ENCODE measurements at regions not wholly inside any gene's neighbourhood (a gene's known extent, or its start where the extent isn't known, plus 50 kb on each side); places are given as distances from the start of the nearest gene placed in this dataset.

GRCh38 chr2:11030036-11030435 is 118.3 kb downstream of the KCNF1 start:
- no peak for FAIRE-seq
- TF ChIP-seq TAF1 (IDR thresholded peaks at IDR 0.05; ENCODE audit: low read depth, low read length) (no peak), PAX5 (IDR thresholded peaks at IDR 0.05; ENCODE audit: insufficient read depth, low read length, severe bottlenecking) (no peak), POLR2A (IDR thresholded peaks at IDR 0.05; ENCODE audit: low read depth, low read length) (no peak), POLR2AphosphoS5 (IDR thresholded peaks at IDR 0.05; ENCODE audit: low read depth, low read length) (no peak), SPI1 (IDR thresholded peaks at IDR 0.05; ENCODE audit: low read depth, low read length) (no peak), POU2F2 (IDR thresholded peaks at IDR 0.05; ENCODE audit: low read depth, low read length) (no peak)

GRCh38 chr2:11030909-11031308 is 119.2 kb downstream of the KCNF1 start:
- FAIRE-seq, result no peak

More at GRCh38 chr2:11030036-11030435, 118.3 kb downstream of the KCNF1 start:
- no peak for DNase-seq (ENCODE audit: insufficient read length, low spot score)

GRCh38 chr2:11031876-11032275 is 120.1 kb downstream of the KCNF1 start:
- DNase-seq (ENCODE audit: insufficient read length, low spot score), result no peak
- TF ChIP-seq SPI1 (IDR thresholded peaks at IDR 0.05; ENCODE audit: low read depth, low read length), result no peak
- TF ChIP-seq POLR2A (IDR thresholded peaks at IDR 0.05; ENCODE audit: low read depth, low read length), result no peak
- TF ChIP-seq POU2F2 (IDR thresholded peaks at IDR 0.05; ENCODE audit: low read depth, low read length), result no peak
- no peak for TF ChIP-seq PAX5 (IDR thresholded peaks at IDR 0.05; ENCODE audit: insufficient read depth, low read length, severe bottlenecking)
- no peak for TF ChIP-seq TAF1 (IDR thresholded peaks at IDR 0.05; ENCODE audit: low read depth, low read length)
- no peak for FAIRE-seq

More at GRCh38 chr2:11030909-11031308, 119.2 kb downstream of the KCNF1 start:
- no peak for TF ChIP-seq TAF1 (IDR thresholded peaks at IDR 0.05; ENCODE audit: low read depth, low read length)
- no peak for TF ChIP-seq POLR2AphosphoS5 (IDR thresholded peaks at IDR 0.05; ENCODE audit: low read depth, low read length)
- no peak for TF ChIP-seq PAX5 (IDR thresholded peaks at IDR 0.05; ENCODE audit: insufficient read depth, low read length, severe bottlenecking)
- no peak for TF ChIP-seq SPI1 (IDR thresholded peaks at IDR 0.05; ENCODE audit: low read depth, low read length)
- TF ChIP-seq POLR2A (IDR thresholded peaks at IDR 0.05; ENCODE audit: low read depth, low read length), result no peak
- no peak for TF ChIP-seq POU2F2 (IDR thresholded peaks at IDR 0.05; ENCODE audit: low read depth, low read length)
- no peak for DNase-seq (ENCODE audit: insufficient read length, low spot score)

- DNase-seq (ENCODE audit: insufficient read length, low spot score) (no peak), FAIRE-seq (no peak)
- TF ChIP-seq SPI1 (IDR thresholded peaks at IDR 0.05; ENCODE audit: low read depth, low read length), result no peak
- TF ChIP-seq POU2F2 (IDR thresholded peaks at IDR 0.05; ENCODE audit: low read depth, low read length), result no peak
- TF ChIP-seq POLR2AphosphoS5 (IDR thresholded peaks at IDR 0.05; ENCODE audit: low read depth, low read length), result no peak
- TF ChIP-seq TAF1 (IDR thresholded peaks at IDR 0.05; ENCODE audit: low read depth, low read length), result no peak
- TF ChIP-seq PAX5 (IDR thresholded peaks at IDR 0.05; ENCODE audit: insufficient read depth, low read length, severe bottlenecking), result no peak
- TF ChIP-seq POLR2A (IDR thresholded peaks at IDR 0.05; ENCODE audit: low read depth, low read length), result no peak
Measured at GRCh38 chr2:11032396-11032795, 120.7 kb downstream of the KCNF1 start.

GRCh38 chr2:11033114-11033513 is 121.4 kb downstream of the KCNF1 start:
- TF ChIP-seq PAX5 (IDR thresholded peaks at IDR 0.05; ENCODE audit: insufficient read depth, low read length, severe bottlenecking) (no peak), TAF1 (IDR thresholded peaks at IDR 0.05; ENCODE audit: low read depth, low read length) (no peak), POLR2A (IDR thresholded peaks at IDR 0.05; ENCODE audit: low read depth, low read length) (no peak), SPI1 (IDR thresholded peaks at IDR 0.05; ENCODE audit: low read depth, low read length) (no peak), POU2F2 (IDR thresholded peaks at IDR 0.05; ENCODE audit: low read depth, low read length) (no peak), POLR2AphosphoS5 (IDR thresholded peaks at IDR 0.05; ENCODE audit: low read depth, low read length) (no peak)
- FAIRE-seq, result no peak

GRCh38 chr2:11038641-11039040 is 116.6 kb upstream of the SLC66A3 start:
- FAIRE-seq (no peak), DNase-seq (ENCODE audit: insufficient read length, low spot score) (no peak)
- TF ChIP-seq TAF1 (IDR thresholded peaks at IDR 0.05; ENCODE audit: low read depth, low read length) (no peak), POLR2A (IDR thresholded peaks at IDR 0.05; ENCODE audit: low read depth, low read length) (no peak), POU2F2 (IDR thresholded peaks at IDR 0.05; ENCODE audit: low read depth, low read length) (no peak)

More at GRCh38 chr2:11033114-11033513, 121.4 kb downstream of the KCNF1 start:
- DNase-seq (ENCODE audit: insufficient read length, low spot score), result no peak

GRCh38 chr2:11040992-11041391 is 114.3 kb upstream of the SLC66A3 start:
- no peak for FAIRE-seq
- TF ChIP-seq POLR2A (IDR thresholded peaks at IDR 0.05; ENCODE audit: low read depth, low read length) (no peak), TAF1 (IDR thresholded peaks at IDR 0.05; ENCODE audit: low read depth, low read length) (no peak), POU2F2 (IDR thresholded peaks at IDR 0.05; ENCODE audit: low read depth, low read length) (no peak), SPI1 (IDR thresholded peaks at IDR 0.05; ENCODE audit: low read depth, low read length) (no peak), PAX5 (IDR thresholded peaks at IDR 0.05; ENCODE audit: insufficient read depth, low read length, severe bottlenecking) (no peak), POLR2AphosphoS5 (IDR thresholded peaks at IDR 0.05; ENCODE audit: low read depth, low read length) (no peak)

GRCh38 chr2:11042841-11043240 is 112.4 kb upstream of the SLC66A3 start:
- TF ChIP-seq POU2F2 (IDR thresholded peaks at IDR 0.05; ENCODE audit: low read depth, low read length) (no peak), SPI1 (IDR thresholded peaks at IDR 0.05; ENCODE audit: low read depth, low read length) (no peak), PAX5 (IDR thresholded peaks at IDR 0.05; ENCODE audit: insufficient read depth, low read length, severe bottlenecking) (no peak), POLR2AphosphoS5 (IDR thresholded peaks at IDR 0.05; ENCODE audit: low read depth, low read length) (no peak), POLR2A (IDR thresholded peaks at IDR 0.05; ENCODE audit: low read depth, low read length) (no peak), TAF1 (IDR thresholded peaks at IDR 0.05; ENCODE audit: low read depth, low read length) (no peak)
- no peak for FAIRE-seq
- no peak for DNase-seq (ENCODE audit: insufficient read length, low spot score)

More at GRCh38 chr2:11040992-11041391, 114.3 kb upstream of the SLC66A3 start:
- no peak for DNase-seq (ENCODE audit: insufficient read length, low spot score)

- DNase-seq (ENCODE audit: insufficient read length, low spot score), result no peak
- no peak for TF ChIP-seq TAF1 (IDR thresholded peaks at IDR 0.05; ENCODE audit: low read depth, low read length)
- TF ChIP-seq SPI1 (IDR thresholded peaks at IDR 0.05; ENCODE audit: low read depth, low read length), result no peak
- no peak for TF ChIP-seq POLR2A (IDR thresholded peaks at IDR 0.05; ENCODE audit: low read depth, low read length)
- no peak for FAIRE-seq
Measured at GRCh38 chr2:11043245-11043644, 112.0 kb upstream of the SLC66A3 start.

- FAIRE-seq (no peak), DNase-seq (ENCODE audit: insufficient read length, low spot score) (no peak)
- TF ChIP-seq PAX5 (IDR thresholded peaks at IDR 0.05; ENCODE audit: insufficient read depth, low read length, severe bottlenecking) (no peak), TAF1 (IDR thresholded peaks at IDR 0.05; ENCODE audit: low read depth, low read length) (no peak), POU2F2 (IDR thresholded peaks at IDR 0.05; ENCODE audit: low read depth, low read length) (no peak), POLR2A (IDR thresholded peaks at IDR 0.05; ENCODE audit: low read depth, low read length) (no peak), POLR2AphosphoS5 (IDR thresholded peaks at IDR 0.05; ENCODE audit: low read depth, low read length) (no peak)
Measured at GRCh38 chr2:11044201-11044600, 111.1 kb upstream of the SLC66A3 start.
